ENCODE measurements at regions not wholly inside any gene's neighbourhood (a gene's known extent, or its start where the extent isn't known, plus 50 kb on each side); places are given as distances from the start of the nearest gene placed in this dataset.

- TF ChIP-seq CTCF (IDR thresholded peaks at IDR 0.05) (no peak), POLR2A (IDR thresholded peaks at IDR 0.05) (no peak)
Measured at GRCh38 chr13:111614613-111615012, 294.2 kb downstream of the TEX29 start.
